Keratinocyte (primary cell): ENCODE measurements at regions not wholly inside any gene's neighbourhood (a gene's known extent, or its start where the extent isn't known, plus 50 kb on each side); places are given as distances from the start of the nearest gene placed in this dataset.

Source experiments
- EZH2 ChIP-seq: IDR thresholded peaks from one replicate; pipeline ENCODE4 v1.6.1; 2012; ENCODE audit warnings: inconsistent platforms, mild to moderate bottlenecking, low read length, moderate library complexity
- TF ChIP-seq, protein P1 (sequence below), 3 experiments: IDR thresholded peaks in 1 of 3; conservative IDR thresholded peaks in 1 of 3; optimal IDR thresholded peaks in 1 of 3; 2 replicates in 2 of 3; 3 replicates in 1 of 3; pipeline versions ENCODE3 to v1.5.1; 2011; ENCODE audit warnings: low read length in 3 of 3, mild to moderate bottlenecking in 3 of 3, moderate library complexity in 2 of 3, control low read depth in 1 of 3, inconsistent platforms in 1 of 3; ENCODE audit not compliant: insufficient read depth in 2 of 3; ENCODE audit errors: extremely low read depth in 1 of 3

- TF ChIP-seq, protein P1, sequence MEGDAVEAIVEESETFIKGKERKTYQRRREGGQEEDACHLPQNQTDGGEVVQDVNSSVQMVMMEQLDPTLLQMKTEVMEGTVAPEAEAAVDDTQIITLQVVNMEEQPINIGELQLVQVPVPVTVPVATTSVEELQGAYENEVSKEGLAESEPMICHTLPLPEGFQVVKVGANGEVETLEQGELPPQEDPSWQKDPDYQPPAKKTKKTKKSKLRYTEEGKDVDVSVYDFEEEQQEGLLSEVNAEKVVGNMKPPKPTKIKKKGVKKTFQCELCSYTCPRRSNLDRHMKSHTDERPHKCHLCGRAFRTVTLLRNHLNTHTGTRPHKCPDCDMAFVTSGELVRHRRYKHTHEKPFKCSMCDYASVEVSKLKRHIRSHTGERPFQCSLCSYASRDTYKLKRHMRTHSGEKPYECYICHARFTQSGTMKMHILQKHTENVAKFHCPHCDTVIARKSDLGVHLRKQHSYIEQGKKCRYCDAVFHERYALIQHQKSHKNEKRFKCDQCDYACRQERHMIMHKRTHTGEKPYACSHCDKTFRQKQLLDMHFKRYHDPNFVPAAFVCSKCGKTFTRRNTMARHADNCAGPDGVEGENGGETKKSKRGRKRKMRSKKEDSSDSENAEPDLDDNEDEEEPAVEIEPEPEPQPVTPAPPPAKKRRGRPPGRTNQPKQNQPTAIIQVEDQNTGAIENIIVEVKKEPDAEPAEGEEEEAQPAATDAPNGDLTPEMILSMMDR (optimal IDR thresholded peaks at IDR 0.05 in 1 of 3, IDR thresholded peaks at IDR 0.05 in 1 of 3, conservative IDR thresholded peaks at IDR 0.05 in 1 of 3; ENCODE audit: extremely low read depth in 1 of 3, insufficient read depth in 2 of 3, low read length in 3 of 3), result no peak
- no peak for TF ChIP-seq EZH2
These were observed 1593.1 kb upstream of the TENM4 start for GRCh38 chr11:81033779-81034540.
